H1 (cell line): ENCODE measurements at regions not wholly inside any gene's neighbourhood (a gene's known extent, or its start where the extent isn't known, plus 50 kb on each side); places are given as distances from the start of the nearest gene placed in this dataset.

Source experiments
- CTCF ChIA-PET: fragments of 300-600 bp; sonication (Branson Sonifier 250); formaldehyde crosslinking; loops from one replicate; lab custom pipeline; 2021; ENCODE audit not compliant: partially characterized antibody; lab: Charles Lee
- POLR2A ChIA-PET: fragments of 300-600 bp; sonication (Branson Sonifier 250); formaldehyde crosslinking; loops from one replicate; lab custom pipeline; 2021; ENCODE audit warnings: inconsistent platforms; ENCODE audit not compliant: partially characterized antibody; lab: Charles Lee
- DNase-seq, 2 experiments: peaks; one replicate each; pipeline versions ENCODE4 v3.0.0 to v3.0.0-alpha.2; 2010 to 2022; ENCODE audit warnings: low spot score in 2 of 2, low read depth in 1 of 2, mixed read lengths in 1 of 2
- FAIRE-seq: peaks from 2 replicates; lab custom pipeline; 2011; peaks lifted over from hg19 to GRCh38; lab: Jason Lieb, UNC
- H2AFZ ChIP-seq: 2 replicates; pipeline ENCODE4 v1.8.1; 2012; ENCODE audit warnings: low read length, inconsistent platforms
- H2AK5ac ChIP-seq: 2 replicates; pipeline ENCODE4 v1.6.1; 2013; ENCODE audit warnings: low read depth, low read length
- H2BK120ac ChIP-seq: replicated peaks from 2 replicates; pipeline ENCODE3; 2013; ENCODE audit warnings: low read depth, low read length, inconsistent platforms
- H2BK12ac ChIP-seq: 2 replicates; pipeline ENCODE4 v1.6.1; 2013; ENCODE audit warnings: low read depth, low read length
- H2BK15ac ChIP-seq: 2 replicates; pipeline ENCODE4 v1.6.1; 2013; ENCODE audit warnings: low read length
- H2BK20ac ChIP-seq: 2 replicates; pipeline ENCODE4 v1.6.1; 2013; ENCODE audit warnings: low read length
- H2BK5ac ChIP-seq: 2 replicates; pipeline ENCODE4 v1.6.1; 2013; ENCODE audit warnings: low read depth, low read length
- H3K14ac ChIP-seq: 2 replicates; pipeline ENCODE4 v1.6.1; 2013; ENCODE audit warnings: inconsistent platforms; ENCODE audit not compliant: insufficient read length
- H3K18ac ChIP-seq: 2 replicates; pipeline ENCODE4 v1.6.1; 2013; ENCODE audit warnings: low read length; ENCODE audit errors: extremely low read depth
- H3K23ac ChIP-seq: 2 replicates; pipeline ENCODE4 v1.6.1; 2013; ENCODE audit warnings: inconsistent platforms; ENCODE audit not compliant: insufficient read length
- H3K23me2 ChIP-seq: 2 replicates; pipeline ENCODE4 v1.6.1; 2013; ENCODE audit warnings: low read depth, low read length
- H3K27ac ChIP-seq: 2 replicates; pipeline ENCODE4 v1.6.1; 2011; ENCODE audit warnings: low read depth, low read length, inconsistent platforms
- H3K27me3 ChIP-seq, 4 experiments: replicated peaks in 1 of 4; 1 replicate in 1 of 4; 2 replicates in 3 of 4; pipeline versions ENCODE4 v1.6.1 to v1.8.1; 2011 to 2013; ENCODE audit warnings: low read length in 3 of 4, mild to moderate bottlenecking in 3 of 4, inconsistent platforms in 2 of 4, mixed read lengths in 2 of 4, moderate library complexity in 1 of 4; ENCODE audit not compliant: control insufficient read depth in 3 of 4, insufficient read depth in 3 of 4; ENCODE audit errors: extremely low read depth in 1 of 4
- H3K36me3 ChIP-seq, 4 experiments: 2 replicates each; pipeline versions ENCODE4 v1.6.1 to v1.8.1; 2011 to 2013; ENCODE audit warnings: mild to moderate bottlenecking in 4 of 4, low read length in 3 of 4, moderate library complexity in 2 of 4, control low read depth in 1 of 4, inconsistent platforms in 1 of 4; ENCODE audit not compliant: insufficient read depth in 4 of 4, control insufficient read depth in 2 of 4
- H3K4ac ChIP-seq: replicated peaks from 2 replicates; pipeline ENCODE3; 2013; ENCODE audit warnings: low read length, low read depth, mixed read lengths, inconsistent platforms; ENCODE audit not compliant: insufficient read length
- H3K4me1 ChIP-seq, 4 experiments: replicated peaks in 1 of 4; 1 replicate in 1 of 4; 2 replicates in 3 of 4; pipeline versions ENCODE4 v1.6.1 to v1.8.1; 2011 to 2013; ENCODE audit warnings: low read length in 3 of 4, inconsistent platforms in 2 of 4, mixed read lengths in 1 of 4; ENCODE audit not compliant: insufficient read depth in 4 of 4, control insufficient read depth in 3 of 4
- H3K4me2 ChIP-seq, 2 experiments: 2 replicates each; pipeline versions ENCODE4 v1.6.1 to v1.8.1; 2011 to 2013; ENCODE audit warnings: low read depth in 2 of 2, low read length in 2 of 2, control low read depth in 1 of 2, inconsistent platforms in 1 of 2, mild to moderate bottlenecking in 1 of 2; ENCODE audit not compliant: insufficient read depth in 1 of 2
- H3K4me3 ChIP-seq, 4 experiments: fragments of 200-600, 300-600 bp in 1 of 4; sonication (generic), shearing (Covaris generic), sonication (Bioruptor Twin) in 1 of 4; 2 replicates each; pipeline versions ENCODE4 v1.5.1 to v1.8.1; 2011 to 2016; ENCODE audit warnings: low read length in 4 of 4, low read depth in 3 of 4, control low read depth in 2 of 4, inconsistent platforms in 2 of 4, mild to moderate bottlenecking in 2 of 4, mixed read lengths in 1 of 4, moderate library complexity in 1 of 4; ENCODE audit not compliant: insufficient read depth in 2 of 4; ENCODE audit errors: extremely low read depth in 1 of 4
- H3K56ac ChIP-seq: replicated peaks from 2 replicates; pipeline ENCODE3; 2013; ENCODE audit warnings: low read depth, mild to moderate bottlenecking, mixed read lengths, low read length, inconsistent platforms; ENCODE audit not compliant: insufficient read length
- H3K79me1 ChIP-seq: 2 replicates; pipeline ENCODE4 v1.6.1; 2013; ENCODE audit warnings: low read depth, low read length, control low read depth
- H3K79me2 ChIP-seq, 2 experiments: 2 replicates each; pipeline versions ENCODE4 v1.6.1 to v1.8.1; 2012 to 2013; ENCODE audit warnings: low read length in 2 of 2, mild to moderate bottlenecking in 2 of 2, inconsistent platforms in 1 of 2; ENCODE audit not compliant: insufficient read depth in 2 of 2, control insufficient read depth in 1 of 2
- H3K9ac ChIP-seq, 4 experiments: replicated peaks in 1 of 4; 1 replicate in 1 of 4; 2 replicates in 3 of 4; pipeline versions ENCODE4 v1.6.1 to v1.8.1; 2011 to 2013; ENCODE audit warnings: low read depth in 3 of 4, low read length in 3 of 4, control low read depth in 2 of 4, mild to moderate bottlenecking in 2 of 4, moderate library complexity in 2 of 4, inconsistent platforms in 1 of 4; ENCODE audit errors: extremely low read depth in 1 of 4
- H3K9me3 ChIP-seq, 2 experiments: 2 replicates each; pipeline versions ENCODE4 v1.6.1 to v1.8.1; 2012 to 2013; ENCODE audit warnings: mild to moderate bottlenecking in 2 of 2, moderate library complexity in 2 of 2, control low read depth in 1 of 2, inconsistent platforms in 1 of 2, low read depth in 1 of 2, low read length in 1 of 2, mixed read lengths in 1 of 2; ENCODE audit not compliant: insufficient read depth in 2 of 2
- H4K20me1 ChIP-seq, 2 experiments: replicated peaks in 1 of 2; 2 replicates each; pipeline versions ENCODE3 to v1.8.1; 2011 to 2013; ENCODE audit warnings: inconsistent platforms in 2 of 2, low read length in 2 of 2, mild to moderate bottlenecking in 1 of 2; ENCODE audit not compliant: insufficient read depth in 2 of 2, control insufficient read depth in 1 of 2
- H4K5ac ChIP-seq: 2 replicates; pipeline ENCODE4 v1.6.1; 2013; ENCODE audit warnings: low read length, low read depth, mixed read lengths, inconsistent platforms; ENCODE audit not compliant: insufficient read length
- H4K8ac ChIP-seq: 2 replicates; pipeline ENCODE4 v1.8.0; 2013; ENCODE audit warnings: mild to moderate bottlenecking, moderate library complexity, low read length, inconsistent platforms; ENCODE audit not compliant: insufficient read depth; ENCODE audit errors: extremely low read depth
- H4K91ac ChIP-seq: replicated peaks from 2 replicates; pipeline ENCODE3; 2013; ENCODE audit warnings: low read length, mixed read lengths, inconsistent platforms; ENCODE audit not compliant: insufficient read length
- BACH1 ChIP-seq: IDR thresholded peaks from 2 replicates; pipeline ENCODE4 v1.6.1; 2012; ENCODE audit warnings: low read length, improper control_type of control experiment
- CTBP2 ChIP-seq: IDR thresholded peaks from 2 replicates; pipeline ENCODE4 v1.7.0; 2011; ENCODE audit warnings: borderline replicate concordance, mild to moderate bottlenecking, moderate library complexity, mixed read lengths, low read length; ENCODE audit not compliant: insufficient read depth, insufficient read length
- GABPA ChIP-seq: IDR thresholded peaks from 2 replicates; pipeline ENCODE4 v1.6.1; 2011; ENCODE audit warnings: mild to moderate bottlenecking, low read length, moderate library complexity, borderline replicate concordance; ENCODE audit not compliant: insufficient read depth
- GTF2F1 ChIP-seq: IDR thresholded peaks from 2 replicates; pipeline ENCODE4 v1.6.1; 2012; ENCODE audit warnings: low read depth, low read length, improper control_type of control experiment, borderline replicate concordance
- JUN ChIP-seq: IDR thresholded peaks from 2 replicates; pipeline ENCODE4 v1.6.1; 2011; ENCODE audit warnings: low read depth, mild to moderate bottlenecking, improper control_type of control experiment, low read length
- KDM1A ChIP-seq: fragments of 200-600, 300-600 bp; sonication (generic); IDR thresholded peaks from 2 replicates; pipeline ENCODE4 v1.7.1; 2016; ENCODE audit warnings: mild to moderate bottlenecking, low read length, borderline replicate concordance
- MAFK ChIP-seq: IDR thresholded peaks from 2 replicates; pipeline ENCODE4 v1.6.1; 2012; ENCODE audit warnings: low read depth, mild to moderate bottlenecking, improper control_type of control experiment, low read length
- POLR2A ChIP-seq, 2 experiments: IDR thresholded peaks; 1 replicate in 1 of 2; 2 replicates in 1 of 2; pipeline ENCODE4 v1.6.1; 2011; ENCODE audit warnings: low read depth in 2 of 2, low read length in 2 of 2, mild to moderate bottlenecking in 2 of 2; ENCODE audit errors: control extremely low read depth in 1 of 2
- SIX5 ChIP-seq: IDR thresholded peaks from 2 replicates; pipeline ENCODE4 v1.6.1; 2011; ENCODE audit warnings: mild to moderate bottlenecking, low read depth, low read length
- SRF ChIP-seq: IDR thresholded peaks from 2 replicates; pipeline ENCODE4 v1.6.1; 2011; ENCODE audit warnings: mild to moderate bottlenecking, low read depth, low read length, moderate library complexity
- TCF12 ChIP-seq: IDR thresholded peaks from 2 replicates; pipeline ENCODE4 v1.6.1; 2011; ENCODE audit warnings: low read depth, mild to moderate bottlenecking, low read length
- TEAD4 ChIP-seq: IDR thresholded peaks from 2 replicates; pipeline ENCODE4 v1.6.1; 2012; ENCODE audit warnings: low read depth, low read length, inconsistent platforms, mixed read lengths
- YY1 ChIP-seq: IDR thresholded peaks from 2 replicates; pipeline ENCODE4 v1.6.1; 2011; ENCODE audit warnings: low read depth, mild to moderate bottlenecking, low read length
- WGBS, 2 experiments: shearing (Covaris generic) in 1 of 2; methylation state at CpG; one replicate each; pipeline versions ENCODE4 v1.1.6 to v1.1.7; 2013 to 2015; ENCODE audit warnings: low lambda C conversion rate in 2 of 2, mixed read lengths in 2 of 2, inconsistent platforms in 1 of 2, low coverage in 1 of 2, missing lambda C conversion rate in 1 of 2; ENCODE audit not compliant: insufficient replicate concordance in 2 of 2, insufficient coverage in 1 of 2, insufficient read length in 1 of 2; ENCODE audit errors: extremely low coverage in 1 of 2, missing lambda C conversion rate in 1 of 2; 5-methylcytosine and 5-hydroxymethylcytosine counted together
- TF ChIP-seq, protein P1 (sequence below), 3 experiments: IDR thresholded peaks; 1 replicate in 2 of 3; 2 replicates in 1 of 3; pipeline versions ENCODE4 v1.5.1 to v1.6.1; 2011; ENCODE audit warnings: low read length in 3 of 3, mild to moderate bottlenecking in 3 of 3, inconsistent platforms in 2 of 3, low read depth in 1 of 3, moderate library complexity in 1 of 3; ENCODE audit not compliant: insufficient read depth in 1 of 3; ENCODE audit errors: control extremely low read depth in 1 of 3

- no peak overlapping the region for H2AK5ac ChIP-seq
- H3K23me2 ChIP-seq, result no peaks in the 10 kb centered on the region
- H3K27me3 ChIP-seq, result no peaks in the 10 kb centered on the region
- H3K9ac ChIP-seq, result no peak overlapping the region
- H3K4ac ChIP-seq, result no peak overlapping the region
- H3K36me3 ChIP-seq, result no peaks in the 10 kb centered on the region
- no peak overlapping the region for H2BK120ac ChIP-seq
- H3K18ac ChIP-seq, result no peak overlapping the region
- H3K79me2 ChIP-seq, result no peaks in the 10 kb centered on the region
- H4K20me1 ChIP-seq, result no peaks in the 10 kb centered on the region
- H2BK12ac ChIP-seq, result no peak overlapping the region
- H3K14ac ChIP-seq, result no peak overlapping the region
- POLR2A ChIA-PET, result no interaction called here
- no peak overlapping the region for H3K56ac ChIP-seq
- H3K23ac ChIP-seq, result no peak overlapping the region
- H4K91ac ChIP-seq, result no peak overlapping the region
- FAIRE-seq, result no peak
- no peaks in the 10 kb centered on the region for H3K9me3 ChIP-seq
- H3K27ac ChIP-seq, result no peak overlapping the region
- no peak overlapping the region for H4K8ac ChIP-seq
- no peak for DNase-seq
- no peak overlapping the region for H2BK20ac ChIP-seq
- H2BK5ac ChIP-seq, result no peak overlapping the region
- CTCF ChIA-PET, result interaction anchor here (1.1 to 2.1 kb wide), 2 partner anchors 11 to 194 kb away, joined by 4 to 8 read pairs; no protein-coding TSS in a partner anchor
- H3K79me1 ChIP-seq, result no peaks in the 10 kb centered on the region
- WGBS, 2 experiments, result 63% methylated on average over 1 of the region's 1 CpG; no CpG with 5 or more reads in 1 of the 2 experiments
- H3K4me3 ChIP-seq, result no peak overlapping the region
- H2BK15ac ChIP-seq, result no peak overlapping the region
- H3K4me1 ChIP-seq, result no peaks in the 10 kb centered on the region
- H4K5ac ChIP-seq, result no peak overlapping the region
- H3K4me2 ChIP-seq, result no peak overlapping the region
- H2AFZ ChIP-seq, result no peak overlapping the region
- TF ChIP-seq CTBP2 (no peak), GABPA (no peak), KDM1A (no peak), POLR2A (IDR thresholded peaks at IDR 0.05; ENCODE audit: control extremely low read depth in 1 of 2, low read depth in 2 of 2, low read length in 2 of 2) (no peak), YY1 (no peak), BACH1 (no peak), TEAD4 (no peak), SRF (no peak), JUN (no peak), TCF12 (no peak), SIX5 (no peak), GTF2F1 (no peak), MAFK (no peak)
- TF ChIP-seq, protein P1, sequence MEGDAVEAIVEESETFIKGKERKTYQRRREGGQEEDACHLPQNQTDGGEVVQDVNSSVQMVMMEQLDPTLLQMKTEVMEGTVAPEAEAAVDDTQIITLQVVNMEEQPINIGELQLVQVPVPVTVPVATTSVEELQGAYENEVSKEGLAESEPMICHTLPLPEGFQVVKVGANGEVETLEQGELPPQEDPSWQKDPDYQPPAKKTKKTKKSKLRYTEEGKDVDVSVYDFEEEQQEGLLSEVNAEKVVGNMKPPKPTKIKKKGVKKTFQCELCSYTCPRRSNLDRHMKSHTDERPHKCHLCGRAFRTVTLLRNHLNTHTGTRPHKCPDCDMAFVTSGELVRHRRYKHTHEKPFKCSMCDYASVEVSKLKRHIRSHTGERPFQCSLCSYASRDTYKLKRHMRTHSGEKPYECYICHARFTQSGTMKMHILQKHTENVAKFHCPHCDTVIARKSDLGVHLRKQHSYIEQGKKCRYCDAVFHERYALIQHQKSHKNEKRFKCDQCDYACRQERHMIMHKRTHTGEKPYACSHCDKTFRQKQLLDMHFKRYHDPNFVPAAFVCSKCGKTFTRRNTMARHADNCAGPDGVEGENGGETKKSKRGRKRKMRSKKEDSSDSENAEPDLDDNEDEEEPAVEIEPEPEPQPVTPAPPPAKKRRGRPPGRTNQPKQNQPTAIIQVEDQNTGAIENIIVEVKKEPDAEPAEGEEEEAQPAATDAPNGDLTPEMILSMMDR (IDR thresholded peaks at IDR 0.05; ENCODE audit: control extremely low read depth in 1 of 3, insufficient read depth in 1 of 3, low read depth in 1 of 3, low read length in 3 of 3), result no peak
Observed at GRCh38 chr3:153978006-153978405, 143.2 kb upstream of the ARHGEF26 start.
